ENCODE measurements at regions not wholly inside any gene's neighbourhood (a gene's known extent, or its start where the extent isn't known, plus 50 kb on each side); places are given as distances from the start of the nearest gene placed in this dataset.

GRCh38 chr6:102950967-102951366 lies 1557.5 kb downstream of the GRIK2 start:
- in situ Hi-C loops (cut with MboI), result no loop called here
- H3K36me3 ChIP-seq (ENCODE audit: control insufficient read depth in 2 of 2, insufficient read depth in 2 of 2, low read length in 1 of 2), result no peaks in the 10 kb centered on the region
- ChIA-PET CTCF (interaction anchor here (1.0 kb wide), 1 partner anchor 325 kb away, joined by 3 read pairs; no protein-coding TSS in a partner anchor), SMC1A (ENCODE audit: uncharacterized antibody, unreplicated experiment) (no interaction called here), POLR2A (no interaction called here), RAD21 (ENCODE audit: unreplicated experiment) (no interaction called here)
- TF ChIP-seq CTCF (IDR thresholded peaks at IDR 0.05 in 2 of 3, conservative IDR thresholded peaks at IDR 0.05 in 1 of 3; ENCODE audit: control insufficient read depth in 2 of 3, extremely low read depth in 1 of 3, insufficient read depth in 1 of 3, low read depth in 3 of 3, low read length in 3 of 3) (no peak), SUPT20H (IDR thresholded peaks at IDR 0.05; ENCODE audit: borderline replicate concordance, control insufficient read depth, low read depth, low read length) (no peak), RCOR1 (conservative IDR thresholded peaks at IDR 0.05; ENCODE audit: low read depth, low read length) (no peak), SREBF1 (IDR thresholded peaks at IDR 0.05; ENCODE audit: low read length) (no peak), DPF2 (IDR thresholded peaks at IDR 0.05) (no peak), BHLHE40 (IDR thresholded peaks at IDR 0.05; ENCODE audit: borderline replicate concordance in 1 of 2, low read depth in 2 of 2, low read length in 1 of 2) (no peak), LARP7 (IDR thresholded peaks at IDR 0.05) (no peak), MYC (IDR thresholded peaks at IDR 0.05; ENCODE audit: insufficient read depth, insufficient read length, insufficient replicate concordance, low read length, severe bottlenecking) (no peak), ZNF207 (IDR thresholded peaks at IDR 0.05; ENCODE audit: borderline replicate concordance) (no peak), ETV6 (conservative IDR thresholded peaks at IDR 0.05 in 1 of 2, IDR thresholded peaks at IDR 0.05 in 1 of 2; ENCODE audit: borderline replicate concordance in 1 of 2, low read depth in 1 of 2) (no peak), CEBPB (IDR thresholded peaks at IDR 0.05; ENCODE audit: borderline replicate concordance in 1 of 2, low read depth in 2 of 2, low read length in 2 of 2) (no peak), IRF4 (IDR thresholded peaks at IDR 0.05; ENCODE audit: low read depth, low read length) (no peak)
- DNase-seq (ENCODE audit: low read depth, low spot score), result no peak
- WGBS (ENCODE audit: insufficient coverage, insufficient replicate concordance, low lambda C conversion rate, missing lambda C conversion rate), result 31% methylated on average over 3 of the region's 3 CpGs
- FAIRE-seq, result no peak
- H3K4me1 ChIP-seq (ENCODE audit: control insufficient read depth, insufficient read depth, low read length), result no peaks in the 10 kb centered on the region
- H3K9ac ChIP-seq (ENCODE audit: control insufficient read depth, insufficient read depth, low read length), result no peak overlapping the region
- no TSS peak for BruUV-seq (replicated peaks)
- no peak overlapping the region for H3K4me3 ChIP-seq
- H3K27me3 ChIP-seq (replicated peaks in 1 of 2; ENCODE audit: control insufficient read depth in 2 of 2, insufficient read depth in 2 of 2, low read length in 1 of 2), result no peaks in the 10 kb centered on the region
- no peak overlapping the region for H2AFZ ChIP-seq (ENCODE audit: control insufficient read depth, low read depth, low read length)
- no peak for ATAC-seq
- no peak overlapping the region for H3K4me2 ChIP-seq (ENCODE audit: control insufficient read depth, insufficient read depth)
- H3K27ac ChIP-seq (ENCODE audit: control insufficient read depth, insufficient read depth), result no peak overlapping the region
- H3K9me3 ChIP-seq (replicated peaks; ENCODE audit: control insufficient read depth, insufficient read depth, low read length), result no peaks in the 10 kb centered on the region
- no peaks in the 10 kb centered on the region for H4K20me1 ChIP-seq (ENCODE audit: control insufficient read depth, insufficient read depth)
- intact Hi-C loops (cut with micrococcal nuclease; ENCODE audit: unreplicated experiment), result no loop called here
- H3K79me2 ChIP-seq (ENCODE audit: control insufficient read depth, insufficient read depth, low read length), result no peaks in the 10 kb centered on the region
